ENCODE measurements at regions not wholly inside any gene's neighbourhood (a gene's known extent, or its start where the extent isn't known, plus 50 kb on each side); places are given as distances from the start of the nearest gene placed in this dataset.

GRCh38 chr3:69531576-69532546 lies 146.0 kb upstream of the FRMD4B start:
- TF ChIP-seq, protein P1, sequence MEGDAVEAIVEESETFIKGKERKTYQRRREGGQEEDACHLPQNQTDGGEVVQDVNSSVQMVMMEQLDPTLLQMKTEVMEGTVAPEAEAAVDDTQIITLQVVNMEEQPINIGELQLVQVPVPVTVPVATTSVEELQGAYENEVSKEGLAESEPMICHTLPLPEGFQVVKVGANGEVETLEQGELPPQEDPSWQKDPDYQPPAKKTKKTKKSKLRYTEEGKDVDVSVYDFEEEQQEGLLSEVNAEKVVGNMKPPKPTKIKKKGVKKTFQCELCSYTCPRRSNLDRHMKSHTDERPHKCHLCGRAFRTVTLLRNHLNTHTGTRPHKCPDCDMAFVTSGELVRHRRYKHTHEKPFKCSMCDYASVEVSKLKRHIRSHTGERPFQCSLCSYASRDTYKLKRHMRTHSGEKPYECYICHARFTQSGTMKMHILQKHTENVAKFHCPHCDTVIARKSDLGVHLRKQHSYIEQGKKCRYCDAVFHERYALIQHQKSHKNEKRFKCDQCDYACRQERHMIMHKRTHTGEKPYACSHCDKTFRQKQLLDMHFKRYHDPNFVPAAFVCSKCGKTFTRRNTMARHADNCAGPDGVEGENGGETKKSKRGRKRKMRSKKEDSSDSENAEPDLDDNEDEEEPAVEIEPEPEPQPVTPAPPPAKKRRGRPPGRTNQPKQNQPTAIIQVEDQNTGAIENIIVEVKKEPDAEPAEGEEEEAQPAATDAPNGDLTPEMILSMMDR (IDR thresholded peaks at IDR 0.05; ENCODE audit: poor library complexity, severe bottlenecking) = no peak
- TF ChIP-seq EZH2 (IDR thresholded peaks at IDR 0.05; ENCODE audit: borderline replicate concordance, insufficient read depth, low read length, poor library complexity, severe bottlenecking) (no peak), REST (IDR thresholded peaks at IDR 0.05; ENCODE audit: borderline replicate concordance) (no peak), POLR2AphosphoS5 (IDR thresholded peaks at IDR 0.05) (no peak), EP300 (conservative IDR thresholded peaks at IDR 0.05; ENCODE audit: poor library complexity, severe bottlenecking) (no peak), RAD21 (conservative IDR thresholded peaks at IDR 0.05) (no peak)

Data from neural cell (in vitro differentiated cells).